Psoas muscle (tissue), 7 donors: ENCODE measurements at regions not wholly inside any gene's neighbourhood (a gene's known extent, or its start where the extent isn't known, plus 50 kb on each side); places are given as distances from the start of the nearest gene placed in this dataset.

Experiments used
- ATAC-seq, 4 donors: fragments of 200-7000 bp; cut with Tn5 transposase; one replicate each; pipeline ENCODE4 v1.9.1; 2020; ENCODE audit warnings: moderate library complexity in 3 of 4, mild to moderate bottlenecking in 2 of 4
- DNase-seq, 2 donors: peaks; one replicate each; pipeline ENCODE4 v3.0.0-alpha.2; 2020
- H3K27ac ChIP-seq: fragments of 200-600 bp; one replicate; pipeline ENCODE4 v1.8.0; 2022
- H3K27me3 ChIP-seq, 3 donors: fragments of 200-600 bp in 1 of 3; one replicate each; pipeline versions ENCODE4 v1.6.1 to v1.8.0; 2013 to 2022; ENCODE audit warnings: low read length in 2 of 3, mild to moderate bottlenecking in 2 of 3, moderate library complexity in 1 of 3; ENCODE audit not compliant: insufficient read depth in 3 of 3
- H3K36me3 ChIP-seq, 2 donors: fragments of 200-600 bp in 1 of 2; one replicate each; pipeline versions ENCODE4 v1.6.1 to v1.8.0; 2013 to 2022; ENCODE audit warnings: low read depth in 1 of 2, mild to moderate bottlenecking in 1 of 2, moderate library complexity in 1 of 2; ENCODE audit not compliant: insufficient read depth in 1 of 2
- H3K4me1 ChIP-seq: fragments of 200-600 bp; one replicate; pipeline ENCODE4 v1.8.0; 2022
- H3K4me3 ChIP-seq: fragments of 200-600 bp; one replicate; pipeline ENCODE4 v1.8.0; 2022; ENCODE audit warnings: mild to moderate bottlenecking
- H3K9me3 ChIP-seq: fragments of 200-600 bp; one replicate; pipeline ENCODE4 v1.8.0; 2022
- CTCF ChIP-seq: fragments of 200-600 bp; IDR thresholded peaks from one replicate; pipeline ENCODE4 v1.8.0; 2022; ENCODE audit warnings: antibody characterized with exemption
- WGBS, 3 donors: extraction: QIAGEN DNeasy Blood & Tissue Kit; methylation state at CpG; one replicate each; pipeline versions ENCODE4 v1.1.6 to v1.1.7; 2013; 5-methylcytosine and 5-hydroxymethylcytosine counted together
- intact Hi-C, 2 donors: fragments of 100-400 bp; cut with DNase I; formaldehyde crosslinking; loops; one replicate each; pipeline versions ENCODE4 v1.11.0 to v1.14.2; 2022
- donor health status: healthy with polysubstance abuse.
- donor health status: DM: no; HTN: no; CAD: no; lungs with moderate emphysema.
- donor health status: Bipolar disorder and iron deficiency.
- donor health status: healthy.
- donor health status: DM: yes; HTN: yes; CAD: no.
- donor health status: DM: no; HTN: no; CAD: no.
- donor health status: DM: yes; HTN: yes; CAD: no.

GRCh38 chr13:104641309-104641708 is 1575.1 kb upstream of the SLC10A2 start:
- WGBS, 3 donors: 74 to 87% (median 80%) methylated on average over 5 of the region's 5 CpGs
- H3K9me3 ChIP-seq: no peaks in the 10 kb centered on the region
- no peak for DNase-seq
- H3K36me3 ChIP-seq: no peaks in the 10 kb centered on the region
- no peaks in the 10 kb centered on the region for H3K27me3 ChIP-seq
- H3K4me3 ChIP-seq: no peak overlapping the region
- intact Hi-C loops: no loop called here
- ATAC-seq: no peak
- H3K4me1 ChIP-seq: no peaks in the 10 kb centered on the region
- TF ChIP-seq CTCF: no peak
- H3K27ac ChIP-seq: no peak overlapping the region

GRCh38 chr13:104635879-104636278 is 1569.7 kb upstream of the SLC10A2 start:
- ATAC-seq (no peak), DNase-seq (no peak)
- intact Hi-C loops: loop anchor here in 1 of 2 donors (2.0 kb wide), 1 partner anchor 15 kb away; no protein-coding TSS in a partner anchor
- Histone ChIP-seq H3K4me3 (no peak overlapping the region), H3K4me1 (no peaks in the 10 kb centered on the region), H3K9me3 (no peaks in the 10 kb centered on the region), H3K36me3 (no peaks in the 10 kb centered on the region), H3K27me3 (no peaks in the 10 kb centered on the region), H3K27ac (no peak overlapping the region)
- no peak for TF ChIP-seq CTCF
- 73 to 83% (median 78%) methylated on average over 5 of the region's 5 CpGs for WGBS, 3 donors

- intact Hi-C loops: loop anchor here in 1 of 2 donors (2.0 kb wide), 1 partner anchor 13 kb away; no protein-coding TSS in a partner anchor
- ATAC-seq: no peak
These were observed 1567.8 kb upstream of the SLC10A2 start for GRCh38 chr13:104634016-104634415.

GRCh38 chr13:104632736-104633135 is 1566.5 kb upstream of the SLC10A2 start:
- Histone ChIP-seq H3K9me3 (no peaks in the 10 kb centered on the region), H3K27ac (no peak overlapping the region), H3K27me3 (no peaks in the 10 kb centered on the region), H3K36me3 (no peaks in the 10 kb centered on the region), H3K4me1 (no peaks in the 10 kb centered on the region), H3K4me3 (no peak overlapping the region)
- WGBS, 3 donors: 50 to 69% (median 59%) methylated on average over 1 of the region's 1 CpG
- intact Hi-C loops: no loop called here
- ATAC-seq (no peak), DNase-seq (no peak)
- TF ChIP-seq CTCF: no peak

More at GRCh38 chr13:104634016-104634415, 1567.8 kb upstream of the SLC10A2 start:
- Histone ChIP-seq H3K4me3 (no peak overlapping the region), H3K4me1 (no peaks in the 10 kb centered on the region), H3K9me3 (no peaks in the 10 kb centered on the region), H3K27ac (no peak overlapping the region), H3K27me3 (no peaks in the 10 kb centered on the region), H3K36me3 (no peaks in the 10 kb centered on the region)
- DNase-seq: no peak
- WGBS, 3 donors: 83 to 92% (median 87%) methylated on average over 2 of the region's 2 CpGs
- TF ChIP-seq CTCF: no peak

- TF ChIP-seq CTCF: no peak
- no peak for DNase-seq
- no peak for ATAC-seq
- H3K9me3 ChIP-seq: no peaks in the 10 kb centered on the region
- no peaks in the 10 kb centered on the region for H3K36me3 ChIP-seq
- no peak overlapping the region for H3K27ac ChIP-seq
- intact Hi-C loops: no loop called here
- no peaks in the 10 kb centered on the region for H3K4me1 ChIP-seq
- H3K27me3 ChIP-seq: no peaks in the 10 kb centered on the region
- no peak overlapping the region for H3K4me3 ChIP-seq
- 59 to 69% (median 69%) methylated on average over 7 of the region's 7 CpGs for WGBS, 3 donors
These were observed 1559.0 kb upstream of the SLC10A2 start for GRCh38 chr13:104625201-104625600.
